Anterior cingulate cortex (tissue), 58 donors: ENCODE measurements at regions not wholly inside any gene's neighbourhood (a gene's known extent, or its start where the extent isn't known, plus 50 kb on each side); places are given as distances from the start of the nearest gene placed in this dataset.
"Not testable (repeated sequence)": the region's sequence is repeated elsewhere in the genome, so short reads cannot be mapped to it uniquely, and the experiment has no call there.

ENCODE experiments used
- DNase-seq, 58 donors: peaks; one replicate each; lab custom pipeline; 2025; lab: John Stamatoyannopoulos, UW

DNA sequence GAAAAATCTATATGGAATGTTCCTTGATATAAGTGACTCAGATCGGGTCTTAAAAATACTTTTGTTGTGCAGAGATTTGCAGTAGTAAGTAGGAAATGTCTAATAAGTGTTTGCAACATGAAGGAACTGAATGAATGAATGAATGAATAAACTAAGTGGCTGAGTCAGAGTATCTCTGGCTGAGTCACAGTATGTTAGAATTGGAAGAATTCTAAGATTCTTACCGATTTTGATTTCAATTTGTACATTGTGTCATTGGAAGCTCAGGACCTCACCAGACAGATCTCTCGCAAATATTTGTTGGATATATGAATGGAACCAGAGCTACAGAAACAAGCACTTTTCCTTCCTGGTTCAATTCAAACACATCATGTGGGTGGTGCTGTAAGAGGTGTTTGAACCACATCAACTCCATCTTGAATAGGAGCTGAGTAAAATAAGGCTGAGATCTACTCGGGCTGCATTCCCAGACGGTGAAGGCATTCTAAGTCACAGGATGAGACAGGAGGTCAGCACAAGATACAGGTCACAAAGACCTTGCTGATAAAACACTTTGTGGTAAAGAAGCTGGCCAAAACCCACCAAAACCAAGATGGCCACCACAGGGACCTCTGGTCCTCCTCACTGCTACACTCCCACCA lies 123.9 kb upstream of the FOXN3 start:
- no peak for DNase-seq

- no peak for DNase-seq
Measured at GRCh38 chr14:89540009-89540829, 123.2 kb upstream of the FOXN3 start.

DNA sequence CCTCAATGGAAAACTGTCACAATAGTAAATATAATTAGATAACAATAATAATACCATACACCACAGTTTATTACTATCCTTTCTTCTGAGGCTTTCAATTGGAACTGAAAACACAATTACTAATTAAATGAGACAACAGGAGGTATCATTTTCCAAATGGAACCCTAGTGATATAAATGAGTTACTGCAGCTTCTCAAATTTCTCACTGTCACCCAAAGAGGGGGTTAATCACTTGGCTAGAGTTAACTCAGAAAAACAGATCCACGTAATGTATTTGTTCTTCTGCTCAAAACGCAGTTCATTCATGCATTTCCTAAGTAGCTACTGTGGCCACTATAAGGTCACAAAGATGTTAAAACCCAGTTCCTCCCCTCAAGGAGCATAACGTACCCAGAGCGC lies 120.9 kb upstream of the FOXN3 start:
- no peak for DNase-seq

GRCh38 chr14:89534902-89535685 lies 118.1 kb upstream of the FOXN3 start:
- peak in 1 of 58 donors; percentile 19 for DNase-seq

DNA sequence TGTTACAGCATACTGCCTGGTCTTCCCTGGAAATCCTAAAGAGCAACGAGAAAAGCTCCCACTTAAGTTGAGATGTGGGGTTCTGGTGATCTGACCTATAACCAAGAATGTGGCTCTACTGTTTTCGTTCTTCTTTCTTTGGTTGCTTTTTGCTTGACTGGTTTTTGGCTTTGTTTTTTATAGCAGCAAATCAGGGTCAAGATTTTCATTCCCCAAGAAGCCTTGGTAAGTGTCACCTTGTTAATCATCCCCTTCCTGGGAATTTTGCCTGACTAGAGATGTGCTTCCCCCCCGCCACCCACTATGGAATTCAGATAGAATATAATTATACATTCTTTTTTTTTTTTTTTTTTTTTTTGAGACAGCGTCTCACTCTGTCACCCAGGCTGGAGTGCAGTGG lies 116.7 kb upstream of the FOXN3 start:
- no peak for DNase-seq

- DNase-seq: no peak
Measured at GRCh38 chr14:89533136-89533535, 116.1 kb upstream of the FOXN3 start.

- DNase-seq: no peak
Measured at GRCh38 chr14:89531661-89532335, 114.8 kb upstream of the FOXN3 start.

DNA sequence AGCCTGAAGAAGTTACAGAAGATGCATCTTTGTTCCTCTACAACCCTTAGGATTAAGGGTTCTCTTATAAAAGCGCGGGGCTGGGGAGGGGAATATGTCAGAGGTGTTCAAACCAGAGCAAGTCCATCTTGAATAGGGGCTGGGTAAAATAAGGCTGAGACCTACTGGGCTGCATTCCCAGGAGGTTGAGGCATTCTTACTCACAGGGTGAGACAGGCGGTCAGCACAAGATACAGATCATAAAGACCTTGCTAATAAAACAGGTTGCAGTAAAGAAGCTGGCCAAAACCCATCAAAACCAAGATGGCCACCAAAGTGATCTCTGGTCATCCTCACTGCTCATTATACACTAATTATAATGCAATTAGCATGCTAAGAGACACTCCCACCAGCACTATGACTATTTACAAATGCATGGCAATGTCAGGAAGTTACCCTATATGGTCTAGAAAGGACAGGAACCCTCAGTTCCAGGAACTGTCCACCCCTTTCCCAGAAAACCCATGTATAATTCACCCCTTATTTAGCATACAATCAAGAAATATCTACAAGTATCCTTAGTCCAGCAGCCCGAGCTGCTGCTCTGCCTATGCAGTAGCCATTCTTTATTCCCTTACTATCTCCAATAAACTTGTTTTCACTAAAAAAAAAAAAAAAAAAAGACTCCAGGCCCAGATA lies 108.1 kb upstream of the FOXN3 start:
- no peak for DNase-seq

- no peak for DNase-seq
Measured at GRCh38 chr14:89524412-89524811, 107.4 kb upstream of the FOXN3 start.

GRCh38 chr14:89521988-89522387 lies 105.0 kb upstream of the FOXN3 start:
- no peak for DNase-seq

GRCh38 chr14:89519040-89519439 lies 102.0 kb upstream of the FOXN3 start:
- no peak for DNase-seq

DNA sequence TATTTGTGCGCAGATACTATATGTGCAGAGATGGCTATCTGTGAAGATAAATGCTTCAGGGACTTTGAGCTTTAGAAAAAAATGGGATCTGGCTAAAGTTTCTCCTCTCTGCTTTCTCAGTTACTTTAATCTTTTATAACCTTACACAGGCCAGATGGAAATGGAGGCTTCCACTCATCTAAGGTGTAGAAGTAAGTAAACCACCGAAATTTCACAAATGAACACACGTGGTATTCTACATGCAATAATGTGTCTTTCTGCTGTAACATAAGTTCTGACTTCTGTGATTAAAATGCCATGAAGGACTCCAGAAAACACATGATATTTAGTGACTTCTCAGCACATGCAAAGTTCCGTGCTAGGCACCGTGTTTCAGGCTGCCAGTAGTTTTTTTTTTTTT lies 99.1 kb upstream of the FOXN3 start:
- DNase-seq: no peak

GRCh38 chr14:89514601-89515000 lies 97.6 kb upstream of the FOXN3 start:
- no peak for DNase-seq

DNA sequence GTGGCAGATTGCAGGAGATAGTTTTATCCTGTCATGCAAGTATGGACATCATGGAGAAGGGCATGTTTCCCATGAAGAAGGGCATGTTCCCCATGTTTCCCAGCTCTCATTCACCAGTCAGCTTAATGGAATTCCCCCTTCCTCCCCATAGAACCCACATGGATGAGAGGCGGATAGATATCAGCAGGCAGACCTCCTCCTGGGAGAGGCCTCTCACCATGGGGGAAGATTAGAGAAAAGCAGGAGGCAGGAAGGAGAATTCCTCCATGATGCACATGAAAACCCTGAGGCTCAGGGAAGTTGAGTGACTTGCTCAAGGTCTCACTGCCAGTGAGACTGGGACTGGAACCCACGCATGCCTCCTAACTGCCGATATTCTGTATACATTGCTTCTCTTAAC lies 92.9 kb upstream of the FOXN3 start:
- DNase-seq: no peak

DNA sequence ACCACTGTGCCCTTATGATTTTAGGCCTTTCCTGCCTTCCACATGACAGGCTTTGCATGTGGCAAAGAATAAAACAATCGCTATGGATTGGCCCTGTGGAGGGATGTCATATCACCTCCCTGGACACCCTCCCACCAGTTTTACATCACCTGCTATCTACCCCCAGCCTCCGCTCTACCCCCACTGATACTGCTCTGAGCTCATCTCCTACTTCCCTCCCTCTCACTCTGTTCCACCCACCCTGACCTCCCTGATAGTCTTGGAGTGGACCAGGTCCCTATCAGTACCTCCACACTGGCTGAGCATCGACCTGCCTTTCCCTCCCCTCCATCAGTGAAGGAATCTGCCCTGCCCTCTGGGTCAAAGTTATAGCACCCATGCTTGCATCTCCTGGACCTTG lies 91.8 kb upstream of the FOXN3 start:
- DNase-seq: no peak

DNA sequence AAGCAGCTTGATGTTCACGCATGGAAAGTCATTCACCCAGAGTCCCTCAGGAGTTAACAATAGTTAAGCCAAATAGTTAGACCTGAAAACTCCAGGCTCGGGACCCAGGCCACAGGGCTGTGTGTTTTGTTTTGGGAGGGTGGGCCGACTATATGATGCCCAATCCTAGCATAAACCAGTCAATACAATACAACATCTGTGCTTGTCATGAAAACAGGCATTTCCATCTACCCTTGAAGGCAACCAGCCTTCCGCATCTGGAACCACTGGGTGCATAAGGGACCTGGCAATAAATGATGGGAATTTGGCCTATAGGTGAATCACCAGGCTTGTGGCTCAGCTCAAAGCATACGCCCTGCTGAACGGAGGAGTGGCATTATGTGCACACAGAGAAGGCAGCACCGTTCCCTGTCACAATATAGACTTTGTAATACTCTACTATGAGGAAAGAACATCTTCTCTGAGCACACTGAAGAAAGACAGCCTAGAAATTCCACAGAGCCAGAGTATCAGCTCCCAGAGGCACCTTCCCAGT lies 91.0 kb upstream of the FOXN3 start:
- DNase-seq: no peak

GRCh38 chr14:89507521-89507920 lies 90.5 kb upstream of the FOXN3 start:
- DNase-seq: no peak

DNA sequence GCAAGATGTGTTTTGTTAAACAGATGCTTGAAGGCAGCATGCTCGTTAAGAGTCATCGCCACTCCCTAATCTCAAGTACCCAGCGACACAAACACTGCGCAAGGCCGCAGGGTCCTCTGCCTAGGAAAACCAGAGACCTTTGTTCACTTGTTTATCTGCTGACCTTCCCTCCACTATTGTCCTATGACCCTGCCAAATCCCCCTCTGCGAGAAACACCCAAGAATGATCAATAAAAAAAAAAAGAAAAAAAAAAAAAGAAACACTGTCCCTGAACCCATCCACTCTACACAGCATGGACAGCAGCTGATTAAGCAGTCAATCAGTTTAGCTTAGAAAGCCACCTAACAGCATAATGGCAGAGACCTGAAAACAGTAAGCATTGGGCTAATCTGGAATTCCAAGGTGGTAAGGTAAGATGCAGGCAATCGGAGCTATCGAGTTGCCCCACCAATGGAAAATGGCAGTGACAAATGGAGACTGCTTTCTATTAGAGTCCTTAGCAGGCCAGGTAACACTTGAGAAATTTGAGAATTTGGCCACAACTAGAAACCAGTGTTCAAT lies 89.9 kb upstream of the FOXN3 start:
- DNase-seq: not testable (repeated sequence)

DNA sequence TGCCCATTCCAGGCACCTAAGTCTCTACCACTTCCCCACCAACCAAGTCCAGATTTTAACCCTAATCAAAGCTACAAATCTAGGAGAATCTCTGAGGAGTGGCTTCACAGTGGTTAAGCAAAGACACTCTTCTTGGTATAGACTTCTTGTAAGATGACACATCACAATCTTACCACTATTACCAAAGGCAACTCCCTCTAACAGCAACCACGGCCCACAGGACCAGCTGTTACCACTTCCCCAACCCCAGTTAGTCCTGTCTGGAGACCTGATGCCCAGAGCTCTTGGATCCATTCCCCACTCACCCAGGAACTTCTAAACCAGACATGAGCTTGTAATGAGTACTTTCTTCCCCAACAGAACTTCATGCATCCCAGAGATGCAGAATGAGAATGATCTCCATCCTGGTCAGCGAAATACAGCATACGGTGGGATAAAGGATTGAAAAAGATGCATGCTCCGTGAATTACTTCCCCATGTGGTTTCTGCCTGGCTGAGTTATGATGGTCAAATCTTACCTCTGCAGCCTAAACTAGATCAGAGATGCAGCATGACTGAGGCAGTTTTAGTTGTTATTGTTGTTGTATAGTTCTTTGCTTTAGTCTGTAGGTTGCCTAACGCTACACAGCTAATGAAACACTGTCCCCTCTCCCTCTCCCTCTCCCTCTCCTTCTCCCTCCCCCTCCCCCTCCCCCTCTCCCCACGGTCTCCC lies 87.7 kb upstream of the FOXN3 start:
- no peak for DNase-seq
